ENCODE measurements at regions not wholly inside any gene's neighbourhood (a gene's known extent, or its start where the extent isn't known, plus 50 kb on each side); places are given as distances from the start of the nearest gene placed in this dataset.

GRCh38 chr6:119628691-119629594 is 279.4 kb upstream of the MAN1A1 start:
- H3K4me3 Mint-ChIP-seq, result no peak overlapping the region
- no peaks in the 10 kb centered on the region for H3K36me3 ChIP-seq (ENCODE audit: control insufficient read depth, insufficient read depth, low read length)
- peak overlapping the region; percentile 4 for H3K4me3 ChIP-seq (ENCODE audit: low read length)
- no peak overlapping the region for H3K27ac ChIP-seq (ENCODE audit: low read depth, low read length)
- 98 to 100% methylated on average over 1 to 5 of the region's 7 CpGs for WGBS, 2 experiments (ENCODE audit: insufficient coverage in 1 of 2, insufficient read length in 1 of 2)
- peak; percentile 60 for TF ChIP-seq CTCF (conservative IDR thresholded peaks at IDR 0.05)
- H3K4me1 Mint-ChIP-seq, result peaks cover 24% of the 10 kb centered on the region
- DNase-seq, result no peak
- no peaks in the 10 kb centered on the region for H3K4me1 ChIP-seq (ENCODE audit: control insufficient read depth, insufficient read depth, low read length)
- H3K27me3 Mint-ChIP-seq (ENCODE audit: insufficient read depth), result no peaks in the 10 kb centered on the region
- no peaks in the 10 kb centered on the region for H3K27me3 ChIP-seq (ENCODE audit: control insufficient read depth, insufficient read depth, low read length, poor library complexity, severe bottlenecking)
- H3K9ac ChIP-seq (ENCODE audit: extremely low read depth, low read length, poor library complexity, severe bottlenecking), result no peak overlapping the region
- peaks cover 3% of the 10 kb centered on the region for H3K9me3 ChIP-seq (ENCODE audit: control insufficient read depth, low read length)
- H3K9me3 Mint-ChIP-seq, result no peaks in the 10 kb centered on the region
- H3K27ac Mint-ChIP-seq, result no peak overlapping the region
- no peaks in the 10 kb centered on the region for H3K36me3 Mint-ChIP-seq (ENCODE audit: low read depth)

GRCh38 chr6:119627908-119628669 is 278.5 kb upstream of the MAN1A1 start:
- DNase-seq, result no peak
- no peaks in the 10 kb centered on the region for H3K9me3 Mint-ChIP-seq
- H3K27ac ChIP-seq (ENCODE audit: low read depth, low read length), result no peak overlapping the region
- H3K4me1 Mint-ChIP-seq, result peaks cover 32% of the 10 kb centered on the region
- TF ChIP-seq CTCF (conservative IDR thresholded peaks at IDR 0.05), result no peak
- 85 to 88% methylated on average over 4 to 5 of the region's 5 CpGs for WGBS, 2 experiments (ENCODE audit: insufficient coverage in 1 of 2, insufficient read length in 1 of 2)
- H3K36me3 Mint-ChIP-seq (ENCODE audit: low read depth), result no peaks in the 10 kb centered on the region
- no peaks in the 10 kb centered on the region for H3K36me3 ChIP-seq (ENCODE audit: control insufficient read depth, insufficient read depth, low read length)
- no peaks in the 10 kb centered on the region for H3K27me3 ChIP-seq (ENCODE audit: control insufficient read depth, insufficient read depth, low read length, poor library complexity, severe bottlenecking)
- H3K4me3 ChIP-seq (ENCODE audit: low read length), result no peak overlapping the region
- H3K9ac ChIP-seq (ENCODE audit: extremely low read depth, low read length, poor library complexity, severe bottlenecking), result no peak overlapping the region
- peak overlapping the region; percentile 13 for H3K27ac Mint-ChIP-seq
- no peaks in the 10 kb centered on the region for H3K27me3 Mint-ChIP-seq (ENCODE audit: insufficient read depth)
- H3K9me3 ChIP-seq (ENCODE audit: control insufficient read depth, low read length), result peaks cover 3% of the 10 kb centered on the region
- H3K4me1 ChIP-seq (ENCODE audit: control insufficient read depth, insufficient read depth, low read length), result peaks cover 7% of the 10 kb centered on the region
- no peak overlapping the region for H3K4me3 Mint-ChIP-seq

GRCh38 chr6:119626884-119627619 is 277.5 kb upstream of the MAN1A1 start:
- peaks cover 7% of the 10 kb centered on the region for H3K4me1 ChIP-seq (ENCODE audit: control insufficient read depth, insufficient read depth, low read length)
- no peak overlapping the region for H3K9ac ChIP-seq (ENCODE audit: extremely low read depth, low read length, poor library complexity, severe bottlenecking)
- no peak overlapping the region for H3K4me3 ChIP-seq (ENCODE audit: low read length)
- H3K27me3 ChIP-seq (ENCODE audit: control insufficient read depth, insufficient read depth, low read length, poor library complexity, severe bottlenecking), result no peaks in the 10 kb centered on the region
- no peak overlapping the region for H3K4me3 Mint-ChIP-seq
- TF ChIP-seq CTCF (conservative IDR thresholded peaks at IDR 0.05), result no peak
- H3K36me3 Mint-ChIP-seq (ENCODE audit: low read depth), result no peaks in the 10 kb centered on the region
- no peak for DNase-seq
- no peaks in the 10 kb centered on the region for H3K27me3 Mint-ChIP-seq (ENCODE audit: insufficient read depth)
- no peak overlapping the region for H3K27ac Mint-ChIP-seq
- WGBS, 2 experiments (ENCODE audit: insufficient coverage in 1 of 2, insufficient read length in 1 of 2), result 94 to 95% methylated on average over 2 to 4 of the region's 4 CpGs
- no peaks in the 10 kb centered on the region for H3K36me3 ChIP-seq (ENCODE audit: control insufficient read depth, insufficient read depth, low read length)
- H3K9me3 ChIP-seq (ENCODE audit: control insufficient read depth, low read length), result peaks cover 3% of the 10 kb centered on the region
- H3K27ac ChIP-seq (ENCODE audit: low read depth, low read length), result no peak overlapping the region
- H3K4me1 Mint-ChIP-seq, result peaks cover 40% of the 10 kb centered on the region
- H3K9me3 Mint-ChIP-seq, result no peaks in the 10 kb centered on the region
